Bronchial epithelial cell (primary cell): ENCODE measurements at regions not wholly inside any gene's neighbourhood (a gene's known extent, or its start where the extent isn't known, plus 50 kb on each side); places are given as distances from the start of the nearest gene placed in this dataset.
A peak's percentile ranks its signal among the peaks of the same experiment; 100 is the strongest.

ENCODE experiments used
- DNase-seq: peaks from one replicate; pipeline ENCODE4 v3.0.0-alpha.2; 2010; ENCODE audit warnings: low read depth
- FAIRE-seq: peaks from 2 replicates; lab custom pipeline; 2011; peaks lifted over from hg19 to GRCh38; lab: Jason Lieb, UNC
- H3K27me3 ChIP-seq: 2 replicates; pipeline ENCODE4 v1.5.1; 2011; ENCODE audit warnings: low read length; ENCODE audit not compliant: control insufficient read depth, insufficient read depth
- H3K36me3 ChIP-seq: 2 replicates; pipeline ENCODE4 v1.5.1; 2011; ENCODE audit warnings: low read length; ENCODE audit not compliant: control insufficient read depth, insufficient read depth
- H3K4me3 ChIP-seq: 2 replicates; pipeline ENCODE4 v1.5.1; 2011; ENCODE audit warnings: mild to moderate bottlenecking, low read depth, low read length, control low read depth
- CTCF ChIP-seq: IDR thresholded peaks from 2 replicates; pipeline ENCODE4 v1.5.1; 2011; ENCODE audit warnings: mild to moderate bottlenecking, moderate library complexity, low read length, control low read depth, inconsistent platforms; ENCODE audit not compliant: insufficient read depth, severe bottlenecking

- no peaks in the 10 kb centered on the region for H3K36me3 ChIP-seq
- no peak overlapping the region for H3K4me3 ChIP-seq
- no peak for TF ChIP-seq CTCF
- DNase-seq (no peak), FAIRE-seq (peak; percentile 7)
- no peaks in the 10 kb centered on the region for H3K27me3 ChIP-seq
Observed at GRCh38 chr11:10628508-10629236, 60.2 kb upstream of the LYVE1 start.

- H3K4me3 ChIP-seq, result no peak overlapping the region
- no peak for TF ChIP-seq CTCF
- no peaks in the 10 kb centered on the region for H3K36me3 ChIP-seq
- DNase-seq (no peak), FAIRE-seq (peak; percentile 13)
- no peaks in the 10 kb centered on the region for H3K27me3 ChIP-seq
Observed at GRCh38 chr11:10627816-10628215, 59.4 kb upstream of the LYVE1 start.

GRCh38 chr11:10627291-10627690, 58.8 kb upstream of the LYVE1 start:
- no peak for TF ChIP-seq CTCF
- no peak for FAIRE-seq
- Histone ChIP-seq H3K4me3 (no peak overlapping the region), H3K27me3 (no peaks in the 10 kb centered on the region), H3K36me3 (no peaks in the 10 kb centered on the region)
- no peak for DNase-seq

- no peak for FAIRE-seq
- DNase-seq, result no peak
- no peaks in the 10 kb centered on the region for H3K36me3 ChIP-seq
- TF ChIP-seq CTCF, result no peak
- no peaks in the 10 kb centered on the region for H3K27me3 ChIP-seq
- no peak overlapping the region for H3K4me3 ChIP-seq
Observed at GRCh38 chr11:10625982-10626311, 57.5 kb upstream of the LYVE1 start.

GRCh38 chr11:10625281-10625981, 57.0 kb upstream of the LYVE1 start:
- Histone ChIP-seq H3K36me3 (no peaks in the 10 kb centered on the region), H3K27me3 (no peaks in the 10 kb centered on the region), H3K4me3 (no peak overlapping the region)
- DNase-seq (no peak), FAIRE-seq (no peak)
- no peak for TF ChIP-seq CTCF
